SU-DHL-6 (cell line): ENCODE measurements at regions not wholly inside any gene's neighbourhood (a gene's known extent, or its start where the extent isn't known, plus 50 kb on each side); places are given as distances from the start of the nearest gene placed in this dataset.

Experiments used
- H2AFZ ChIP-seq: fragments of 200-600 bp; sonication (generic); 2 replicates; pipeline ENCODE4 v1.6.1; 2014; ENCODE audit warnings: low read depth, mild to moderate bottlenecking, moderate library complexity, mixed read lengths, antibody characterized with exemption, low read length; ENCODE audit not compliant: severe bottlenecking
- H3F3A ChIP-seq: fragments of 200-600 bp; shearing (Covaris generic); 2 replicates; pipeline ENCODE4 v1.6.0; 2016; ENCODE audit warnings: antibody characterized with exemption, mild to moderate bottlenecking; ENCODE audit not compliant: insufficient read depth
- H3K27ac ChIP-seq: fragments of 200-600 bp; sonication (generic); 2 replicates; pipeline ENCODE4 v1.5.1; 2016; ENCODE audit warnings: low read depth, mild to moderate bottlenecking, low read length, moderate library complexity, mixed read lengths
- H3K27me3 ChIP-seq: fragments of 200-600 bp; sonication (generic), shearing (Covaris generic); 2 replicates; pipeline ENCODE4 v1.6.0; 2014; ENCODE audit warnings: mild to moderate bottlenecking, low read length
- H3K36me3 ChIP-seq: fragments of 200-600 bp; sonication (generic); 2 replicates; pipeline ENCODE4 v1.6.1; 2014; ENCODE audit warnings: mild to moderate bottlenecking, low read length, mixed read lengths
- H3K4me2 ChIP-seq: fragments of 300-600, 200-600 bp; shearing (Covaris generic), sonication (generic); 2 replicates; pipeline ENCODE4 v1.6.0; 2014; ENCODE audit warnings: low read length, low read depth, mild to moderate bottlenecking; ENCODE audit not compliant: poor library complexity, severe bottlenecking
- H3K4me3 ChIP-seq: fragments of 200-600 bp; sonication (generic); 2 replicates; pipeline ENCODE4 v1.5.1; 2014; ENCODE audit warnings: antibody characterized with exemption, low read length, mild to moderate bottlenecking, mixed read lengths; ENCODE audit not compliant: insufficient read depth, poor library complexity, severe bottlenecking
- H3K79me2 ChIP-seq: fragments of 200-600 bp; sonication (generic); 2 replicates; pipeline ENCODE4 v1.6.1; 2014; ENCODE audit warnings: mild to moderate bottlenecking, low read length, moderate library complexity; ENCODE audit not compliant: insufficient read depth
- H3K9ac ChIP-seq: fragments of 200-600 bp; sonication (generic); 2 replicates; pipeline ENCODE4 v1.7.0; 2014; ENCODE audit warnings: mild to moderate bottlenecking, low read length
- H3K9me2 ChIP-seq: fragments of 200-600 bp; sonication (generic); replicated peaks from 2 replicates; pipeline ENCODE4 v1.6.1; 2014; ENCODE audit warnings: low read length; ENCODE audit not compliant: insufficient read depth
- H3K9me3 ChIP-seq: fragments of 200-600 bp; sonication (generic); 2 replicates; pipeline ENCODE4 v1.6.1; 2014; ENCODE audit warnings: low read length, mixed read lengths; ENCODE audit not compliant: insufficient read depth
- H4K20me1 ChIP-seq: fragments of 200-600 bp; sonication (generic); 2 replicates; pipeline ENCODE4 v1.6.1; 2014; ENCODE audit warnings: low read depth, mild to moderate bottlenecking, antibody characterized with exemption, low read length, moderate library complexity, mixed read lengths
- CTCF ChIP-seq: fragments of 200-600 bp; sonication (generic); IDR thresholded peaks from one replicate; pipeline ENCODE4 v1.5.1; 2017; ENCODE audit warnings: antibody characterized with exemption, mild to moderate bottlenecking, low read length, moderate library complexity; ENCODE audit not compliant: insufficient read depth, poor library complexity, severe bottlenecking
- EZH2phosphoT487 ChIP-seq: fragments of 200-600 bp; sonication (generic), shearing (Covaris generic); conservative IDR thresholded peaks from 2 replicates; pipeline ENCODE4 v1.6.1; 2018; ENCODE audit warnings: mild to moderate bottlenecking, antibody characterized with exemption, low read length, moderate library complexity, mixed read lengths

DNA sequence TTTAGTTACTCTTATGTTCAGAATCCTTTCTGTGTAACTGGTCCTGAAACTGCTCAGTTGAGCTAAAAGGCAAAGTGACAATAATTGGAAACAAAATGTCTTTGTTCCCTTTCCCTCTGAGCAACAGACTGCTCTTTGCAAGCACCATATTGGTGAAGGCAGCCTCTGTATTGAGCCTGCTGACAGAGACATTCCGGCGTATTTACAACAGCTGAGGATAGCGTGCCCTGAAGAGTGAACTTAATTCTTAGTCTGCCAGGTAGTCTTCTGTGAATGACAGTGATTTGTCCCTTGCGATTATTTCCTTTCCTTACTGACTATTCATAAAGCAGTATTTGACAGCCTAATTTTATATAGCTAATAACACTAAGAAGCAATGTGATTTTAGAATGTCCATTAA is 239.1 kb downstream of the CPS1 start:
- Histone ChIP-seq H3K79me2 (no peaks in the 10 kb centered on the region), H3K4me3 (no peak overlapping the region), H3K4me2 (no peak overlapping the region), H4K20me1 (no peaks in the 10 kb centered on the region), H3K36me3 (no peaks in the 10 kb centered on the region), H3K27me3 (no peaks in the 10 kb centered on the region), H3K9ac (no peak overlapping the region), H3K27ac (no peak overlapping the region), H3K9me3 (no peaks in the 10 kb centered on the region), H3F3A (no peaks in the 10 kb centered on the region), H3K9me2 (no peaks in the 10 kb centered on the region), H2AFZ (no peak overlapping the region)
- no peak for TF ChIP-seq CTCF
- no peak for TF ChIP-seq EZH2phosphoT487

DNA sequence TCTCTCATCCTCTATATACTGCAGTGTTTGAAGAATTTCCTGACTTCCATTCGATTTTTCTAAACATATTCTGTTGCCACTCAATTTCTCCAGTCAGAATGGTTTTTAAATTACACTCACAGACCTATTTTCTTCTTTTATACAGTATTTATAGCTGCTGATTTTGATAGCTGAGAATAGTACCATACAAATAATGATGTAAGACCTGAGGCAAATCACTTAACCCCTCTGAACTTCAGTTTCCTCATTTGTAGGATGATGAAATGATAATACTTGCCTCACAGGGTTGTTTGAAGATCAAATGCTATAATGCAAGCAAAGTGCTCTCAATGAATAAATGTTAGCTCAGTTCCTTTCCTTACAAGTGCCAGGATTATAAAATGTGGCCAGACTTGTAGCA is 241.8 kb downstream of the CPS1 start:
- Histone ChIP-seq H3K79me2 (no peaks in the 10 kb centered on the region), H3K9me3 (no peaks in the 10 kb centered on the region), H3F3A (no peaks in the 10 kb centered on the region), H3K36me3 (no peaks in the 10 kb centered on the region), H2AFZ (no peak overlapping the region), H3K9ac (no peak overlapping the region), H3K9me2 (no peaks in the 10 kb centered on the region), H3K4me2 (no peak overlapping the region), H3K27me3 (no peaks in the 10 kb centered on the region), H4K20me1 (no peaks in the 10 kb centered on the region), H3K4me3 (no peak overlapping the region), H3K27ac (no peak overlapping the region)
- TF ChIP-seq CTCF = no peak
- no peak for TF ChIP-seq EZH2phosphoT487

DNA sequence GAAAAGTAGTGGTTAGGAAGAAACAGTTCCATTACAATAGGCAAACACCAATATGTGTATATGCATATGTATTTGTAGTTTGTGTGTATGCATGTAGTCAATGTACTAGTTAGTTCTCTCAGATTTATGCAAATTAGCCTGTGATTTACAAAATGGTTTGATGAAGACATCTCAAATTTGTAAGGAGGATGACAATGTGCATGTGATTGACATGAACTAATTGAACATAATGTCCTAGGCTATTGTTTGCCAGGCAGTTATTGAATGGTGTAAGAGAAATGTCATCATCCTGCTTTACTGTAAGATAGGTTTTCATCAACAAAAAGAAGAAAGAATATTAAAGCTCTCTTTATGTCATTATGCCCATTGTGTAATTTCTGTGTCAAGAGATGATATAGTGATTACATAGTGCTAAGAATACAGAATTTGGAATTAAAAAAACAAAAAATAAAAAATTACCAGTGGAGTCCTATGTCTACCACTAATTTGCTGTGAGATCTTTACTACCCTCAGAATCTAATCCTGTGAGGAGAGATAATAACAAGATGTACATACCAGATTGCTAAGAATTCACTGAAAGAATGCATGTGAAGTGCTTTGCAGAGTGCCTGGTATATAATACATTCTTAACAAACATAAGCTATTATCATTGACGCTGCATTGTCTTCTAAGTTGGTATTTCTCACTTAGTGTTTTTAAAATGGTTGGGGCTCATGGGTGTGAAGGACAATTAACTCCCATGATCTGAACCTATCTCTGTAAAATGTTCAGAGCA is 258.0 kb downstream of the CPS1 start:
- Histone ChIP-seq H3F3A (no peaks in the 10 kb centered on the region), H3K27me3 (no peaks in the 10 kb centered on the region), H3K9ac (no peak overlapping the region), H3K9me2 (no peaks in the 10 kb centered on the region), H3K27ac (no peak overlapping the region), H3K4me2 (no peak overlapping the region), H3K36me3 (no peaks in the 10 kb centered on the region), H3K79me2 (no peaks in the 10 kb centered on the region), H3K4me3 (no peak overlapping the region), H4K20me1 (no peaks in the 10 kb centered on the region), H2AFZ (no peak overlapping the region), H3K9me3 (no peaks in the 10 kb centered on the region)
- TF ChIP-seq EZH2phosphoT487 = no peak
- TF ChIP-seq CTCF = no peak
